CD4-positive, alpha-beta T cell treated with Interleukin-4 for 1 hour (primary cell): ENCODE measurements at regions not wholly inside any gene's neighbourhood (a gene's known extent, or its start where the extent isn't known, plus 50 kb on each side); places are given as distances from the start of the nearest gene placed in this dataset.

Source experiments
- DNase-seq, 2 donors: peaks; one replicate each; pipeline ENCODE4 v3.0.0-alpha.2; 2020 to 2022

DNA sequence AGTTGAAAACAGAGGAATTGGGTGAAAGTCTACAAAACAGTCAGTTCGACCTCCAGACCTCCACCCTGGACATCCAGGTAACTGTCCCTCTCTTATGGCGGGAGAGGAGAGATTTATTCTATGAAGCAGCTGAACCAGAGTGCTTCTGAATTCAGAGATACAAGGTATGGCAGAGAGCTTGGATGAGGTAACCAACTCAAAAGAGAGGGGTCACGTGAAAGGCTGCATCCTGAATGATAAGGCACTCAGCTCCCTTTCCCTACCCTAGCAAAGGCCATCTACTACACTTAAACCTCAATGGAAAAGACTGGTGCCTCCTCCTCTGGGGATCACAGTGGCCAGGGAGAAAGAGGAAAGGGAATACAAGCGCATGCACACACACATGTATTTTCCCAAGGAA is 88.4 kb upstream of the KCNA3 start:
- DNase-seq: no peak

DNA sequence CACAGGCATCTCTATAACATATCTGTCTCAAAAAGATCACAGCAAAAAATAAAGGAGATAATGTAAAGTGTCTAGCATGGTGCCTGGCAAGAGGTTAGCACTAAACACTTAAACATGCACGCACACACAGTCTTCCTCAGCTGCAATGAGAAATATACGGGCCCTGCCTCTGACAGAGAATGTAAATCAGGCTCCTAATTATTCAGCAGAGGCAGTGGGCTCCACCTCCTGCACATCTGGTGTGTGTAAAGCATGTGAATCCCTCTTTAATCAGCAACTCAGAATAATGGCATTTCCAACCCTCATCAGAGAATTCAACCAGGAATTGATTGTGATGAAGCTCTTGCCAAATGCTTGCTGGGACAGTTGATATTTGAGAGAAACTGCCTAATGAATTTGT is 85.6 kb upstream of the KCNA3 start:
- no peak for DNase-seq

DNA sequence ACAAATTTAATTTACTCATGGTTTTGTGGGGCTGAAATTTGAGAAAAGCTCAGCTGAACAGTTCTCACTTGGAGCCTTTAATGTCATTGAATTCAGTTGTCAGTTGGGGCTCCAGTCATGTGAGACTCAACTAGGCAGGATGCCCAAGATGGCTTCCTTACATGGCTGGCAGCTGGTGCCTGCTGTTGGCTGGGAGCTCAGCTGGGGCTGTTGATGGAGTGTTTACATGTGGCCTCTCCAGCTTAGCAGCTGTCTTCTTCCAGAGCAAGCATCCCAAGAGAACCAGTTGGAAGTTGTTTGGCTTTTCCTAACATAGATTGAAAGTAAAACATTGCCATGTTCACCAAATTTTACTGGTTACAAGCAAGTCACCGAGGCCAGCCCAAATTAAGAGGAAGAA is 81.8 kb upstream of the KCNA3 start:
- DNase-seq: no peak

DNA sequence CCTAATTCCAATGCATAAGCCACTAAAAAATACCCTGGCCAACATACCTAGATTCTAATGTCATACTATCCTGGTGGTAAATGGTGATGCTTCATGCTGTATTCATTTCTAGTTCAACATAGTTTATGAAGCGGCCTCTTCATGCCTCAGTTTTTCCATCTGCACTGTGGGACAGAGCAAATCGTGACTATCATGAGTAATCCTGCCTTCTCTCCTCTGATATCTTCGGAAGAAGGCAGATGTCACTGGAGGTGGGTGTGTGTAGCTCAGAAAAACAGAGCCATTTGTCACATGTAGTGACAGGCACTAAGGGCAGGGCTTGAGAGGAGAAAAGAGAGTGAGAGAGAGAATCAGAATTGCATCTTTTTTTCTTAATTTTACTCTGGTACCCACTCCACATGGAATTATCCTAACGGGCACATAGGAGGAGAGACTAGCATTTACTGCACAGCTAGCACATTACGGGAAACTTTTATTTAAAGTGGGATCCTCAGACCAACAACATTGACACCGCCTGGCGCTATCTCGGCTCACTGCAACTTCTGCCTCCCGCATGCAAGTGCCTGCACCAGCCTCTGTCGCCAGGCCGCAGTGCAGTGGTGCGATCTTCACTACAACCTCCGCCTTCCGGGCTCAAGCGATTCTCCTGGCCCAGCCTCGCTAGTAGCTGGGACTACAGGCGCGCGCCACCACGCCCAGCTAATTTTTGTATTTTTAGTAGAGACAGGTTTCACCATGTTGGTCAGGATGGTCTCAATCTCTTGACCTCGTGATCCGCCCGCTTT is 78.4 kb upstream of the KCNA3 start:
- DNase-seq: no peak

DNA sequence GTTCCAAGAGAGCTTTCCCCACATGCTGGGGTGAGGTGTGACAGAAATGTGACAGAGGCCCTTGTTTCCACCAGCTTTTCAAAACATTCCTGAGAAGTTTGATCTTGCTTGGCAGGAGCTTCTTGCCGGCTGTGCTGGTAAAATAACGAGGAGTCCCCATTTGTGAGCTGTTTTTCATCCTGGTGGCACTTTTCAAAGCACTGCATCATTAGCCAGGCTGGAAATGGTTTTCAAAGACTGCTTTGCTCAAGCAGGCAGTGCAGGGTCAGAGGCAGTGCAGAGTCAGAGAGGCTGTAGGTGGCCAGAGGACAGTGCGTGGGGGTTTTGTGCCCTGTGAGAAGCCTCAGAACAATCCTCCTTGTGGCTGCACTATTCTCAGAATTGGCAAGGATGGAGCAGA is 75.8 kb upstream of the KCNA3 start:
- no peak for DNase-seq

DNA sequence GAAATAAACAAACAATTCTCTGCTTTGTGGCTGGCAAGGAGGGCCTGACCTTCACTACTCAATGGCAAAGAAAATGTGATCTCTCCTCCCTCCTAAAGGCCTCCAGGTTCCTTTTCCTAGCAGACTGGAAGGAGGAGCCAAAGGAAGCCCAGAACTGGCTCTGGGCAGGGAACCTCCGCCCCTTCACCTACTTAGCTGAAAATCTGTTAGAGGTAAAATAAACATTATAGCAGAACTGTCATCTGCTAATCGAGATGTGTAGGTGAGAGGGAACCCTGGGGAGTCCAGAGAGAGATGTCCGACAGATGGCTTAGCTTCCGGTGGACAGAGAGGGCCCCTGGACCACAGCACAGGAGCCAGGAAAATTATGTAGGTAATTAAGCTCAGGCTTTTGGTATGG is 75.2 kb upstream of the KCNA3 start:
- DNase-seq: no peak

DNA sequence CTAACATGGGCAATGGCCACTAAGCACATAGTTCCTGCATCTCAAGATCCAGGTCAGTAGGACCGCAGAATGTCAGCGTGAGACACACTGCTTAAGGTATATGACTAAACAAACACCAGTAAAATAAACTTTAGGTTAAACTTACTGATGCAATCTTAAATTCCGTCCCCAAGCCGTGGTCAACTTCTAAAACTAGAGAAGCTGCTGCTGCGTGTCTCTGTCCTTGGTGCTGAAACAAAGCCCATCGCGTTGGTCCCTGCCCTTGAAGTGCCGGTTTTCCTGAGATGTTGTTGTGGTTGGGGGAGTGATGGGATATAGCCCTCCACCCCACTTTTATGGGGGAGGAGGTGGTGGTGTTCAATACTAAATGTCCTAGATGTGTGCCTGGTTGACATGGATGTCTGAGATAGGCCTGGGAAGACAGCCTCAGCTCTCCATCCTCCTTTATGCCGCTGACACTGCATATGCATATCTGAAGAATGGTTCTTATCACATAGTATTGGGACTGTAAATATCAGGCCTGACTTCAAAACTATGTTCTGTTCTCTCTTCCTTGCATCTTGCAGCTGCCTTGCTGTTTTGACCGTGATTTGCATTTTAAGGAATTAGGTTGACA is 72.0 kb upstream of the KCNA3 start:
- peak; percentile 30 to 50 for DNase-seq

DNA sequence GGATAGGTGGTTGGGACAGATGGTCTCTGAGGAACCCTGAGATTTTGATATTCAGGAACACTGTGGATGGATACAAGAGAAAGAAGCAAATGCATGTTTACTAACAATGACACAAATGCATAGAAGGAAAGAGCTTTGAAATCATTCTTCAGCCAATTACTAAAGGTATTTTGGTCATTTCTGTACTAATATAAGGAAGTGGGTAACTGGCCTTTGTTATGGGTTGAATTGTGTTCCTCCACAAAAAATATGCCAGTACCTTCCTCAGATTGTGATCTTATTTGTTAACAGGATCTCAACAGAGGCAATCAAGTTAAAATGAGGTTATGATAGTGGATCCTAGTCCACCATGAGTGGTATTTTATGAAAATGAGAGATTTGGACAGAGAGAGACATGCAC is 68.7 kb upstream of the KCNA3 start:
- DNase-seq: no peak

DNA sequence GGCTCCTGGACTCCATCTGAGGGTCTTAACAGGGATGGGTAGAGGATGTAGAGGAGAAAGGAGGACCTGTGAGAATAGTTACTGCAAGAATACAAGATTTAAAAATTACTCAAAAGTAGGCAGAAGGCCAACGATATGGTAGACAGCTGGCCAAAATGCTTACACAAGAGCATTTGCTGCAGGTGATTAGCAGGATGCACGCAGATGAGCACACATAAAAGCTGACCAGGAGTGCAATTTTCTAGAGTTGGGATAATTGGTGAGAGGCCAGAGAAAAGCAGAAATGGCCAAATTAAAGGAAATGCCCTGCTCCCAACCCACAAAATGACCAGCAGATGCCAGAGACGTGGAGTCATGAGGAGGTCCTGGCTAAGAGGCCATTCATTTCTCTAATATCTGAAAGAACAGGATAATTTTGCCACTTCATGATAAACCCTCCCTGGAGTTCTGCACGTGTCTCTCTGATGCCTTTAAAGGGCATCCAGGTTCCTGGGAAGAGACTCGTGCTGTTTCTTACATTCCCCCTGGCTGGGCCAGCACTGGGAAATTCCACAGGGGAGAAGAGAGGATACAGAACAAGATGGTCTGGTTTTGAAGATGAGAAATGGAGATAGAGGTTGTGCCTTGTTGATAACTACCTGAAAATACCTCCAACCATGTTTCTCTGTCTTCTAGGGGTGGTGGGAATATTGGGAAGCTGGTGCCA is 62.3 kb upstream of the KCNA3 start:
- no peak for DNase-seq

DNA sequence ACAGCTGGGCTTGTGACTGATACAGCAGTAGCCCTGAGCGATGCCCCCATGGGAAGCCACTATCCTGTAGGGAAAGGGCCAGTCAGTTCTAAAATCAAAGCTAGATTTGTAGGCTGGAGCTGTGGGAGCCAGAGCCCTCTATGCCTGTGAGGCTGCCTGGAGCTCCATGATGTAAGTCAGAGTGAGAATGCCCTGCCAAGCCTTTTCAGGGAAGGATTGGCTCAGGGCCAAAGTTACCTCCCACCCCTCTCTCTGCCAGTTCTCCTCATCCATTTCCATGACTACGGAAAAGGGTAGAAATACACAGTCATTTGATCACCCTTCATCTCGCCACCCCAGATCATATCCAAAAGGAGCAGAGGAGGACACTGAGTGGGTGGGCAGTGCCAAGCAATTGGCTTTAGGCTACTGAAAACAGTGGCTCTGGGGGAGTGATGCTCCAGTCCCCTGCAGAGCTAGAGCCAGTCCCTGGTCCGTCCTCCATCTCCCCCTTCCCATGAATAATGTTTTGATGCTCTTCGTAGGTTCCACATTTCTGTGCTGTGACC is 59.5 kb upstream of the KCNA3 start:
- DNase-seq: no peak

DNA sequence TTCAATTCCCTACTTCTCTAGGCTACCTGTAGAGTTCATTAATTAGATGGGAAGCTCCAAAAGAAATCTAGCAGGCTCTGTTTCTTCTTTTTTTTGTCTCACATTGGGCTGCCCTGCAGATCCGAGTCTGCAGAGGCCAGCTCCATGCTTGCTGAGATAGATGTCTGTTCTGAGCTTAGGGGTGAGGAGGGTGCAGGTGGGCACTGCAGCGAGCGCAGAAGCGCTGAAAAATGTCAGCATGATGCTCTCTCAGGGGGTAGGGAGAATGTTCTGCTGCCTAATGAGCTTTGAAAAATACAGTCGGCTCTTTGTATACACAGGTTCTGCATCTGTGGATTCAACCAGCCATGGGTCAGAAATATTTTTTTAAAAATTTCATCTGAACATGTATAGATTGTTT is 56.8 kb upstream of the KCNA3 start:
- DNase-seq: no peak

DNA sequence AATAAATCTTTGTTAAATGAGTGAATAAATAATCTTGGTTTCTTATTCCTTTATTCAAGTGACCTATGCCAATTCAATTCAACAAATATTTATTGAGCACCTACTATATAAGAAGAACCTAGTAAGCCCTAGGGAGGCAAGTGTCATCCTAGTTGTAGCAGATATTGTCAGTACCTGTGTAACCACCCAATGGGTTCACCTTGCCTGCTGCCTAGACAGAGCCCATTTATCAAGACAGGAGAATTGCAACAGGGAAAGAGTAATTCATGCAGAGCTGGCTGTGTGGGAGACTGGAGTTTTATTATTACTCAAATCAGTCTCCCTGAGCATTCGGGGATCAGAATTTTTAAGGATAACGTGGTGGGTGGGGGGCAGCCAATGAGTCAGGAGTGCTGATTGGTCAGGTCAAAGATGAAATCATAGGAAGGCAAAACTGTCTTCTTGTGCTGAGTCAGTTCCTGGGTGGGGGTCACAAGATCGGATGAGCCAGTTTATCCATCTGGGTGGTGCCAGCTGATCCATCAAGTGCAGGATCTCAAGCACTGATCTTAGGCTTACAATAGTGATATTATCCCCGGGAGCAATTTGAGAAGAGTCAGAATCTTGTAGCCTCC is 53.8 kb upstream of the KCNA3 start:
- no peak for DNase-seq

DNA sequence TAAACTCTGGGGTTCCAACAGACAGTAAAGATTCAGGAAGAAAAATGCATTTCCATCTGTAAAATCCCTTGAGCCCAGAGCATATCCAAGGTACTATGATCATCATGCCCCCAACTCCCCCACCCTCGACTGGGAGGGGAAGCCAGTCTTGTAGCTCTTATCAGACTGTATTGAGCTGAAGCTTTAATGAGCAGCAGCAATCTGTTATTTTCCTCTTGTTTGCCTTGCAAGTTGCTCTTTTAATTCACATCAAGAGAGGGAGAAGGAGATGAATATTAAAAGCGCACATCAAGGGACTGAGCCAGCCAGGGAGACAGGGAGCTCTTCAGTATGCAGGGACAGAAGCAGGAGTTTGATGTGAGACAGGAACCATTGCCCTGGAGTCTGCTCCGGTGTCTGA is 52.5 kb upstream of the KCNA3 start:
- no peak for DNase-seq

DNA sequence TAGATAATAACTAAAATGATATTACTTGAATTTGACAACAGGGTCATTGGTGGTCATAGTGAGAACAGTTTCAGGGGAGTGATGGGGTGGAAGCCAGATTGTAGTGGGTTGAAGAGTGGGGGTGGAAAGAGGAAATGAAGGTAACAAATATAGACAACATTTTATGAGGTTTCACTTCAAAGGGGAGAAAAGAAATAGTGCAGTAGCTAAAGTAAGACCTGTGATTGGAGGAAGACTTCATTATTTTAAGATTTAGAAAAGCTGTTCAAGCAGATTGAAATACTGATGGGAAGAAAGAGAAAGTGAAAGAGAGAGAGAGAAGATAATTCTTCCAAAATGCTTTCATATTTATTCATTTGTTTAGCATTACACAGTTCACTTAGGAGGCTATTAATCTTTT is 52.0 kb upstream of the KCNA3 start:
- peak in 1 of 2 donors; percentile 42 for DNase-seq
